ENCODE measurements at regions not wholly inside any gene's neighbourhood (a gene's known extent, or its start where the extent isn't known, plus 50 kb on each side); places are given as distances from the start of the nearest gene placed in this dataset.
"Not testable (repeated sequence)": the region's sequence is repeated elsewhere in the genome, so short reads cannot be mapped to it uniquely, and the experiment has no call there.

- no peak for DNase-seq
Observed at GRCh38 chr5:127133071-127133470, 59.8 kb upstream of the C5orf63 start.

GRCh38 chr5:127136908-127137307 is 63.6 kb upstream of the C5orf63 start:
- no peak for DNase-seq

GRCh38 chr5:127143722-127144121 is 70.4 kb upstream of the C5orf63 start:
- no peak for DNase-seq

DNA sequence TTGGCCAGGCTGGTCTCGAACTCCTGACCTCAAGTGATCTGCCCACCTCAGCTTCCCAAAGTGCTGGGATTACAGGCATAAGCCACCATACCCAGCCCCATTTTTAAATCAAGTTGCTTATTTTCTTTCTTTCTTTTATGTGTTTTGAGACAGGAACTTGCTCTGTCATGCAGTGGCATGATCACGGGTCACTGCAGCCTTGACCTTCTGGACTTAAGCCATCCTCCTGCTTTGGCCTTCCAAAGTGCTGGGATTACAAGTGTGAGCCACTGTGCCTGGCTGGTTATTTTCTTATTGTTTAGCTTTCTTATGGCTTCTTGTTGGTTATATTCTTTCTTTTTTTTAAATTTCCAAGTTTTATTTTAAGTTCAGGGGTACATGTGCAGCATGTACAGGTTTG is 79.7 kb upstream of the C5orf63 start:
- DNase-seq: no peak

GRCh38 chr5:127153521-127153920 is 80.2 kb upstream of the C5orf63 start:
- no peak for DNase-seq

GRCh38 chr5:127163750-127164149 is 90.4 kb upstream of the C5orf63 start:
- no peak for DNase-seq

GRCh38 chr5:127170918-127171600 is 97.8 kb upstream of the C5orf63 start:
- DNase-seq: no peak

DNA sequence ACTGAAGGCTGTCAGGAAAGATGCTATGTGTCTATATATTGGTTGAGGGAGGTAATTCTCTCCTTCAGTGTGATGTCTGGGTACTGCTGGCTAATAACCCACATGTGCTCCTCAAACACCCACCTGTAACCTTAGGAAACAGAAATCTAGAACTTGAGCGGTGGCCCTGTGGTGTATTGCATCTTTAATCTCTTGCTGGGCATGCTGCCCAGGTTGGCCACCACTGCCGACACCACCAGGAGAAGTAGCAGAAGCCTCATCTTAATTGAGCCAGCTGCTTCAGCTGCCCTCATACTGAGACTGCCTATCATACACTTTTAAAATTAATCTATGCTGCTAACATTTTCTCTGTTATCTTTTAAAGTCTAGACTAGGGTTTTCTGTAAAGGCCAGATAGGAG is 103.5 kb upstream of the C5orf63 start:
- peak; percentile 28 for DNase-seq

- DNase-seq: not testable (repeated sequence)
Observed at GRCh38 chr5:127182631-127183030, 108.0 kb upstream of the MEGF10 start.

DNA sequence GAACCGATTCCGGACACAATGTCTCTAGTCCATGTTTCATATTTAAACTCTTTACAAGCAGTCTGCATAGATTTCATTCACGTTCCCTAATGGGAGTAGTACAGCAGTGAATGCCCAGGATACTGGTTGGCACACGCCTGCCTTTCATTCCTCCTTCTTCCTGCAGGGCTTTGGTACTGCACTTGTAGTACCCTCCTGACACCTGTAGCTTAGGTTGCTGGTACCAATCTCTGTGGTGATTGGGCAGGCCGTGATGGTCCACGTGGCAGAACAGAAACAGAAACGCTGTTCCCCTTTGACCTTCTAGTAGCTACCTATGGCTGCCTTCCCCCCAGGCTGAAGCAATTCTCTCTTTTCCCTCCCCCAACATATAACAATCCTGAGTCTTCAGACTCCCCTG is 107.3 kb upstream of the MEGF10 start:
- no peak for DNase-seq

- DNase-seq: peak; percentile 49
Observed at GRCh38 chr5:127184851-127185250, 105.7 kb upstream of the MEGF10 start.

DNA sequence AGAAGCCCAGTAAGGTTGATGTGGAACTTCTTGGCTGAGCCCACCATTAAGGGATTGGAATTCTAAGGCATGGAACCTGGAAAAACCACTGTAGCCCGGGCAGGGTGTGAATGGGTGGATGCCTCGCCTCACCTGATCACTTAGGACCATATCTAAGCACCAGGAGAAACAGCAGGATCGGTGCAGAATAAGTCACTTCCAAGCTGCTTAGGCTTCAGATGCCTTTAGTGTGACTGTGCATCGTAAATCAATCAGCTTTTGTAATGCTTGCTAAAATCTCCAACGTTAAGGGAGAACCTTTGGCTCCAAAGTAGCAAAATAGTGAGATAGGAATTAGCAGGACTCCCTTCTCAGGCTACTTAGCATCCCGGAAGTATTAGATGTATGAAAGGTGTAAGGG is 103.9 kb upstream of the MEGF10 start:
- DNase-seq: no peak

DNA sequence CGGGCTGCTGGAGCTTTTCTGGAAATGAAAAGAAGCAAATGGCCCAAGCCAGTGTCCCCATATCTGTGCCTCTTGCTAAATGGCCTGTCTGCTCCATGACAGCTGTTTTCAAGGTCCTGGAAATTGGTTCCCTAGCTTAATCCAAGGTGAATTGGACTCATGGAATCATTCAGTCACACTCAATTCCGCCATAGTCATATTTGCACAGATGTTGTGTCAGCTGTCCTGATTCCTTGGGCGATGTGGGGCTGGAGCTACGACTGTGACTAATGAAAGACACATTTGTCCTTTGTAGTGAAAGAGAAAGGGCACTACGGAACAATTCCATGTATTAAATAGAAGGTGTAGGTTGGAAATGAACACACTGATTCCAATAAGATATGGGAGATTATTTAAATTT is 102.9 kb upstream of the MEGF10 start:
- DNase-seq: peak; percentile 92

DNA sequence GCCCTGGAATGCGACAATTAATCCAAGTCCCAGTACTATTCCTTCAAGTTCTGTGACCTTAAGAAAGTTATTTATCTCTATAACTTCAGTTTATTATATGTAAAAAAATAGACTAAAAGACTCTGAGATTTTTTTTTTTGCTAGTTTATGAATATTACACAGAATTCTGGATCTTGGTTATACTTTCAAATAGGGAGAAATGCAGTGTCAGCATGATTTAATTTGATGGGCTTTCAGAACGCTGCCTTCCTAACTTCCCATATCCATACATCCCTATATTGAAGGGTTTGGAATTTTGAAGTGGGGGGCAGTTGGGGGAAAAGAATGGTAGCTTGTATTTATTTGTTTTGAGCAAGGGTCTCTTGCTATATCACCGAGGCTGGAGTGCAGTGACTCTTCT is 98.4 kb upstream of the MEGF10 start:
- no peak for DNase-seq

DNA sequence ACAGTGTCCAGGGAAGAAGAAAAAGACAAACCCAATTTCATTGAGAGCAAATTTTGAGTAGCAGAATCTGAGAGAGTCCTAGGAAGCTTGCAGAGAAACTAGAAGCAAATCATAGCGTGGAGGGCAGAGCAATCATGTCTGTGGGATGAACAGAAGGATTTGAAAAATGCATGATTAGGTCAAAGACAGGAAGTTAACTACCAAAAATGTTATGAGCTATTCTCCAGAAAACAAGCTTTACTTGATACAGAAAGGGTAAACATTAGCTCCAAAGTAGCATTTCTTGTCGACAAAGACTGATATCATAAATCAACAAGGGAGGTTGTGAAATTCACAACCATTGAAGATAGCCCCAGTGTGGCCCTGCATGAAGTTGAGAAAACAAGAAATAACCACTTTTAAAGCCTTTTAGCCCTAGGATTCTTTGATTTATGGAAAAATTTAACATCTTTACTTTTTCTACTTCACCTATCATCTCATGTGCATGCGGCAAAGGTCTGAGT is 97.7 kb upstream of the MEGF10 start:
- DNase-seq: no peak

- DNase-seq: no peak
Observed at GRCh38 chr5:127196042-127196441, 94.6 kb upstream of the MEGF10 start.

DNA sequence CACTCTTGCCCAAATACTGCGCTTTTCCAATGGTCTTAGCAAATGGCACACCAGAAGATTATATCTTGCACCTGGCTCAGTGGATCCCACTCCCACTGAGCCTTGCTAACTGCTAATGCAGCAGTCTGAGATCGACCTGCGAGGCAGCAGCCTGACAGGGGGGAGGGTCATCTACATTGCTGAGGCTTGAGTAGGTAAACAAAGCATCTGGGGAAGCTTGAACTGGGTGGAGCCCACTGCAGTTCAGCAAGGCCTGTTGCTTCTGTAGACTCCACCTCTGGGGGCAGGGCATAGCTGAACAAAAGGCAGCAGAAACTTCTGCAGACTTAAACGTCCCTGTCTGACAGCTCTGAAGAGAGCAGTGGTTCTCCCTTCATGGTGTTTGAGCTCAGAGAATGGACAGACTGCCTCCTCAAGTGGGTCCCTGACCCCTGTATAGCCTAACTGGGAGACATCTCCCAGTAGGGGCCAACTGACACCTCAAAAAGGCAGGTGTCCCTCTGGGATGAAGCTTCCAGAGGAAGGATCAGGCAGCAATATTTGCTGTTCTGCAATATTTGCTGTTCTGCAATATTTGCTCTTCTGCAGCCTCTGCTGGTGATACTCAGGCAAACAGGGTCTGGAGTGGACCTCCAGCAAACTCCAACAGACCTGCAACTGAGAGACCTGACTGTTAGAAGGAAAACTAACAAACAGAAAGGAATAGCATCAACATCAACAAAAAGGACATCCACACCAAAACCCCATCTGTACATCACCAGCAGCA is 93.0 kb upstream of the MEGF10 start:
- not testable (repeated sequence) for DNase-seq

DNA sequence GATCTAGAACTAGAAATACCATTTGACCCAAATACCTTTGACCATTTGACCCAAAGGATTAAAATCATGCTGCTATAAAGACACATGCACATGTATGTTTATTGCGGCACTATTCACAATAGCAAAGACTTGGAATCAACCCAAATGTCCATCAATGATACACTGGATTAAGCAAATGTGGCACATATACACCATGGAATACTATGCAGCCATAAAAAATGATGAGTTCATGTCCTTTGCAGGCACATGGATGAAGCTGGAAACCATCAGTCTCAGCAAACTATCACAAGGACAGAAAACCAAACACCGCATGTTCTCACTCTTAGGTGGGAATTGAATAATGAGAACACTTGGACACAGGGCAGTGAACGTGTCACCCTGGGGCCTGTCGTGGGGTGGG is 87.9 kb upstream of the MEGF10 start:
- not testable (repeated sequence) for DNase-seq

GRCh38 chr5:127203818-127204217 is 86.8 kb upstream of the MEGF10 start:
- DNase-seq: no peak

- DNase-seq: no peak
Observed at GRCh38 chr5:127205147-127205546, 85.4 kb upstream of the MEGF10 start.

- peak; percentile 16 for DNase-seq
Observed at GRCh38 chr5:127206320-127207113, 84.1 kb upstream of the MEGF10 start.

GRCh38 chr5:127210042-127210441 is 80.6 kb upstream of the MEGF10 start:
- DNase-seq: no peak

DNA sequence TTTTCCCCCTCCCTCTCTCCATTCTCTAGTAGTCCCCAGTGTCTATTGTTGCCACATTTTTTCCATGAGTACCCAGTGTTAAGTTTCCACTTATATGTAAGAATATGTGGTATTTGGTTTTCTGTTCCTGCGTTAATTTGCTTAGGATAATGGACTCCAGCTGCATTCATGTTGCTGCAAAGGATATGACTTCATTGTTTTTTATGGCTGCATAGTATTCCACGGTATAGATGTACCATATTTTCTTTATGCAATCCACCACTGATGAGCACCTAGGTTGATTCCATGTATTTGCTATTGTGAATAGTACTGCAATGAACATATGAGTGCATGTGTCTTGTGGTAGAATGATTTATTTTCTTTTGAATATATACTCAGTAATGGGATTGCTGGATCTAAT is 77.4 kb upstream of the MEGF10 start:
- DNase-seq: no peak

Measured in tongue (tissue), 1 donor.